ENCODE measurements at regions not wholly inside any gene's neighbourhood (a gene's known extent, or its start where the extent isn't known, plus 50 kb on each side); places are given as distances from the start of the nearest gene placed in this dataset.

DNA sequence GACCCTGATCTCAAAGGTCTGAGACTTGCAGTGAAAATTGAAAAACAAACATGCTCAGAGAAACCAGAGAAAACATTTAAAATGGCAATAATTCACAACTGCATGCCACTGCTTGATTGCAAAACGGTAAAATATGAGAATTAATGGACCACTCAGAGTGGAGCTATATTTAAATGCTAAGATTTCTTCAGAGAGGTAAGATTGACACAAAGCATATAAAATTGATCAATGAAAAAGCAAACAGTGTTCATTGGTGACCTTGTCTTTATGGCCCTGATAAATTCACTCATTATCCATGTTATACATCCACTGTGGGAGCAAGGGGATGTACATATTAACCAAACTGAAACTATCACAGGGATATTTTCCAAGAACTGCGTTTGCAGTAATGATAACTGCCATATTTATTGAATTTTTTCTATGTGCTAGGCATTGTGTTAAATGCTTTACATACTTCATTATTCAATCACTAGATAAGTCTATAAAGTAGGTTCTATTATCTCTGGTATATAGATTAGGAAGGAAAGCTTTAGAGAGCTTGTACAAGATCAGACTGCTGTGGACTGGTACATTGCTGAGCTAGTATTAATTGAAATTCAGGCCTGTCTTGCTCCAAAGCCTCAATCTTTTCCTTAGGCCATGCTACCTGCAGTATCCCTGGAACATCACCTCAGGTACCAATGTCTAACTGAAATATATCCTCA is 113.9 kb upstream of the LMO3 start:
- TF ChIP-seq POLR2A (IDR thresholded peaks at IDR 0.05) = no peak
- TF ChIP-seq POLR2AphosphoS5 (IDR thresholded peaks at IDR 0.05) = no peak
- TF ChIP-seq, protein P1, sequence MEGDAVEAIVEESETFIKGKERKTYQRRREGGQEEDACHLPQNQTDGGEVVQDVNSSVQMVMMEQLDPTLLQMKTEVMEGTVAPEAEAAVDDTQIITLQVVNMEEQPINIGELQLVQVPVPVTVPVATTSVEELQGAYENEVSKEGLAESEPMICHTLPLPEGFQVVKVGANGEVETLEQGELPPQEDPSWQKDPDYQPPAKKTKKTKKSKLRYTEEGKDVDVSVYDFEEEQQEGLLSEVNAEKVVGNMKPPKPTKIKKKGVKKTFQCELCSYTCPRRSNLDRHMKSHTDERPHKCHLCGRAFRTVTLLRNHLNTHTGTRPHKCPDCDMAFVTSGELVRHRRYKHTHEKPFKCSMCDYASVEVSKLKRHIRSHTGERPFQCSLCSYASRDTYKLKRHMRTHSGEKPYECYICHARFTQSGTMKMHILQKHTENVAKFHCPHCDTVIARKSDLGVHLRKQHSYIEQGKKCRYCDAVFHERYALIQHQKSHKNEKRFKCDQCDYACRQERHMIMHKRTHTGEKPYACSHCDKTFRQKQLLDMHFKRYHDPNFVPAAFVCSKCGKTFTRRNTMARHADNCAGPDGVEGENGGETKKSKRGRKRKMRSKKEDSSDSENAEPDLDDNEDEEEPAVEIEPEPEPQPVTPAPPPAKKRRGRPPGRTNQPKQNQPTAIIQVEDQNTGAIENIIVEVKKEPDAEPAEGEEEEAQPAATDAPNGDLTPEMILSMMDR (IDR thresholded peaks at IDR 0.05) = no peak
- TF ChIP-seq EP300 (IDR thresholded peaks at IDR 0.05; ENCODE audit: low read depth) = no peak
- no peak overlapping the region for H3K4me3 ChIP-seq
- no peaks in the 10 kb centered on the region for H3K9me3 ChIP-seq
- in situ Hi-C loops (cut with MboI; ENCODE audit: low pct_ligation_motif_present in 1 of 4, low pct_unique_long_range_greater_than_20kb in 1 of 4, low sequenced_read_pairs in 3 of 4) = no loop called here
- no peaks in the 10 kb centered on the region for H3K36me3 ChIP-seq
- 51 to 73% methylated on average over 2 of the region's 2 CpGs for WGBS, 2 donors (ENCODE audit: low coverage in 1 of 2)
- no peak overlapping the region for H3K27ac ChIP-seq
- no peak for DNase-seq
- no peaks in the 10 kb centered on the region for H3K27me3 ChIP-seq
- no peaks in the 10 kb centered on the region for H3K4me1 ChIP-seq
- intact Hi-C loops (cut with DNase I; ENCODE audit: low total_unique reads) = no loop called here

DNA sequence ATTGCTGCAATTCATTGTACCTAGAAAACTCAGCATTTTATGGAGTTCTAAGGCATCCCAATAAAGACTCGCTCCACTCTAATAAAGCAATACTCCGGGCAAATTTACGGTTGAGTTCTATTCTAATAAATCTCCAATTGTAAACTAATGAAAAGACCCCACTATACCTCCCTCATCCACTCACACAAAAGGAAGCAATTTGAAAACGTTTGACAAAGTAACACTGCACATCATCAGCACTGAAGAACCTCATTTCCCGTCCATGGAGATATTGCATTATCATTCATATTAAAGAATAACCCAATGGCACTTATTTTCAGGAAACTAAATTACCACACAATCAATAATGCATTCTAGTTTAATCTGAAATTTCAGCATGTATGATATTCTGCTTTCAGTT is 111.0 kb upstream of the LMO3 start:
- H3K36me3 ChIP-seq = no peaks in the 10 kb centered on the region
- no peak for DNase-seq
- no peaks in the 10 kb centered on the region for H3K9me3 ChIP-seq
- H3K4me3 ChIP-seq = no peak overlapping the region
- no peaks in the 10 kb centered on the region for H3K4me1 ChIP-seq
- 66 to 70% methylated on average over 5 of the region's 5 CpGs for WGBS, 2 donors (ENCODE audit: low coverage in 1 of 2)
- TF ChIP-seq POLR2AphosphoS5 (IDR thresholded peaks at IDR 0.05) = no peak
- TF ChIP-seq, protein P1 (IDR thresholded peaks at IDR 0.05) = no peak
- no peak for TF ChIP-seq EP300 (IDR thresholded peaks at IDR 0.05; ENCODE audit: low read depth)
- TF ChIP-seq POLR2A (IDR thresholded peaks at IDR 0.05) = no peak
- in situ Hi-C loops (cut with MboI; ENCODE audit: low pct_ligation_motif_present in 1 of 4, low pct_unique_long_range_greater_than_20kb in 1 of 4, low sequenced_read_pairs in 3 of 4) (no loop called here), intact Hi-C loops (cut with DNase I; ENCODE audit: low total_unique reads) (no loop called here)
- H3K27me3 ChIP-seq = no peaks in the 10 kb centered on the region
- no peak overlapping the region for H3K27ac ChIP-seq

DNA sequence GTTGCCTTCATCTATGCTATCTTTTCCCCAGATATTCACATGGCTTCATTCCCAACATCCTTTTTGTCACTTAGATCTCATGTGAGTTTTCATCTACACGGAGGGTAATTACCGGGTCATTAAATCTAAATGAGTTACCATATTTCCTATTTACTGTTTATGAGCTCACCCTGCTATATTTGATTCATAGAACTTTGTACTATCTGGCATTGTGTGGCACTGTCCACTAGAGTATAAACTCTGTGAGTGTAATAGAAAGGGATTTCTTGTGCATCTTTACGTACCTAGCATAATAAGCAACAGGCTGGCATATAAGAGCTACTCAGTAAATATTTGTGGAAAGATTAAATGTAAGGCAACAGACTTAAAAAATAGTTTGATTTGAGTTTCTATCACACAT is 86.1 kb upstream of the LMO3 start:
- in situ Hi-C loops (cut with MboI; ENCODE audit: low pct_ligation_motif_present in 1 of 4, low pct_unique_long_range_greater_than_20kb in 1 of 4, low sequenced_read_pairs in 3 of 4) = no loop called here
- H3K27me3 ChIP-seq = no peaks in the 10 kb centered on the region
- intact Hi-C loops (cut with DNase I; ENCODE audit: low total_unique reads) = no loop called here
- DNase-seq = no peak
- no peak overlapping the region for H3K27ac ChIP-seq
- H3K9me3 ChIP-seq = peaks cover 5 to 7% of the 10 kb centered on the region in 2 donors
- WGBS, 2 donors (ENCODE audit: low coverage in 1 of 2) = 90 to 95% methylated on average over 3 of the region's 3 CpGs
- no peaks in the 10 kb centered on the region for H3K4me1 ChIP-seq
- no peaks in the 10 kb centered on the region for H3K36me3 ChIP-seq
- TF ChIP-seq EP300 (IDR thresholded peaks at IDR 0.05; ENCODE audit: low read depth) (no peak), POLR2A (IDR thresholded peaks at IDR 0.05) (no peak), POLR2AphosphoS5 (IDR thresholded peaks at IDR 0.05) (no peak)
- TF ChIP-seq, protein P1 (IDR thresholded peaks at IDR 0.05) = no peak
- no peak overlapping the region for H3K4me3 ChIP-seq

DNA sequence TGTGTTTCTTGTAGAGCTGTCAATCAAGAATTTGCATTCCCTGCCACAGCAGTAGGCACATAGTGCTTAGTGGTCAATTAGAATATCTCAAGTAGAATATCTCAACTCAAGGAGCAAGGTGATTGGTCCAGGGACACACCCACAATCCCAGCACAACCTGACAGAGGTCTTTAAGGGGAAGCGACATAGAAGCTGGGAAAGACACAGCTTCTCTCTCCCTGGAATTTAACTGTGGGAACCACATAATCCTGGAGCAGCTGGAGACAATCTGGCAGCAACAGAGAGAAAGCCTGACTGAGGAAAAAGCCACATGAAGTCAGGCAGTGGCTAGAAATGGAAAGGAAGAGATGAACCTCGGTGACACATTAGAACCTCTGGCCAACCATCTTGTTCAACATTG is 85.7 kb upstream of the LMO3 start:
- WGBS, 2 donors (ENCODE audit: low coverage in 1 of 2) = 44 to 85% methylated on average over 1 to 2 of the region's 2 CpGs
- no peak overlapping the region for H3K27ac ChIP-seq
- H3K27me3 ChIP-seq = no peaks in the 10 kb centered on the region
- TF ChIP-seq POLR2AphosphoS5 (IDR thresholded peaks at IDR 0.05) (no peak), EP300 (IDR thresholded peaks at IDR 0.05; ENCODE audit: low read depth) (no peak)
- TF ChIP-seq, protein P1 (IDR thresholded peaks at IDR 0.05) = no peak
- no peaks in the 10 kb centered on the region for H3K36me3 ChIP-seq
- DNase-seq = no peak
- in situ Hi-C loops (cut with MboI; ENCODE audit: low pct_ligation_motif_present in 1 of 4, low pct_unique_long_range_greater_than_20kb in 1 of 4, low sequenced_read_pairs in 3 of 4) = no loop called here
- no peak overlapping the region for H3K4me3 ChIP-seq
- H3K4me1 ChIP-seq = no peaks in the 10 kb centered on the region
- intact Hi-C loops (cut with DNase I; ENCODE audit: low total_unique reads) = no loop called here
- H3K9me3 ChIP-seq = peaks cover 5 to 7% of the 10 kb centered on the region in 2 donors

Measured in transverse colon (tissue), 4 donors.